GM12864 (cell line): ENCODE measurements at regions not wholly inside any gene's neighbourhood (a gene's known extent, or its start where the extent isn't known, plus 50 kb on each side); places are given as distances from the start of the nearest gene placed in this dataset.
"Not testable (repeated sequence)": the region's sequence is repeated elsewhere in the genome, so short reads cannot be mapped to it uniquely, and the experiment has no call there.

Experiments
- DNase-seq: peaks from one replicate; pipeline ENCODE4 v3.0.0-alpha.2; 2011; ENCODE audit warnings: low read depth
- H3K4me3 ChIP-seq: 2 replicates; pipeline ENCODE4 v1.5.1; 2011; ENCODE audit warnings: mild to moderate bottlenecking, low read depth, low read length, control low read depth
- CTCF ChIP-seq: IDR thresholded peaks from 2 replicates; pipeline ENCODE4 v1.5.1; 2011; ENCODE audit warnings: low read depth, mild to moderate bottlenecking, moderate library complexity, low read length, control low read depth, inconsistent platforms; ENCODE audit errors: missing control alignments

GRCh38 chr3:56929809-56930615, 128.3 kb upstream of the ARHGEF3 start:
- TF ChIP-seq CTCF = no peak
- no peak overlapping the region for H3K4me3 ChIP-seq
- DNase-seq = no peak

- TF ChIP-seq CTCF = no peak
- H3K4me3 ChIP-seq = no peak overlapping the region
- DNase-seq = no peak
Observed at GRCh38 chr3:56928379-56929068, 126.8 kb upstream of the ARHGEF3 start.

GRCh38 chr3:56927855-56928254, 126.1 kb upstream of the ARHGEF3 start:
- H3K4me3 ChIP-seq = no peak overlapping the region
- no peak for TF ChIP-seq CTCF
- DNase-seq = no peak

- no peak overlapping the region for H3K4me3 ChIP-seq
- TF ChIP-seq CTCF = no peak
- DNase-seq = no peak
Observed at GRCh38 chr3:56926947-56927282, 125.2 kb upstream of the ARHGEF3 start.

GRCh38 chr3:56926243-56926946, 124.6 kb upstream of the ARHGEF3 start:
- TF ChIP-seq CTCF = no peak
- DNase-seq = no peak
- no peak overlapping the region for H3K4me3 ChIP-seq

- not testable (repeated sequence) for DNase-seq, H3K4me3 ChIP-seq
Observed at GRCh38 chr3:56924700-56925099, 123.0 kb upstream of the ARHGEF3 start.

GRCh38 chr3:56923526-56924224, 121.9 kb upstream of the ARHGEF3 start:
- no peak for DNase-seq
- H3K4me3 ChIP-seq = no peak overlapping the region
- TF ChIP-seq CTCF = no peak
